HCT116 (cell line): ENCODE measurements at regions not wholly inside any gene's neighbourhood (a gene's known extent, or its start where the extent isn't known, plus 50 kb on each side); places are given as distances from the start of the nearest gene placed in this dataset.

Experiments used
- ATAC-seq: fragments of 200-7000 bp; cut with Tn5 transposase; 2 replicates; pipeline ENCODE4 v1.9.1; 2020; ENCODE audit warnings: mild to moderate bottlenecking, moderate library complexity
- BruUV-seq: library from RNA; stranded (reverse); fragments of 400-500 nt; replicated peaks from 2 replicates; lab custom pipeline; 2021; lab: Mats Ljungman, UMichigan
- CTCF ChIA-PET: fragments of 300-600 bp; sonication (Branson Sonifier 250); formaldehyde crosslinking; loops from one replicate; lab custom pipeline; 2021; ENCODE audit warnings: antibody characterized with exemption; lab: Charles Lee
- POLR2A ChIA-PET: fragments of 300-600, 350-600 bp; sonication (Branson Sonifier 250); formaldehyde crosslinking; loops from one replicate; lab custom pipeline; 2021; ENCODE audit warnings: antibody characterized with exemption; lab: Charles Lee
- RAD21 ChIA-PET, 2 experiments: fragments of 300-600 bp; sonication (Branson Sonifier 250); formaldehyde crosslinking; loops; one replicate each; lab custom pipeline; 2023; ENCODE audit warnings: low total read pairs in 2 of 2; ENCODE audit not compliant: uncharacterized antibody in 2 of 2, unreplicated experiment in 2 of 2, low non-redundant PET in 1 of 2; lab: Charles Lee
- DNase-seq: peaks from one replicate; pipeline ENCODE4 v3.0.0-alpha.2; 2010; ENCODE audit warnings: low read depth, low spot score
- H2AFZ ChIP-seq: fragments of 200-600 bp; shearing (Covaris generic), sonication (generic); 2 replicates; pipeline ENCODE4 v1.6.1; 2017; ENCODE audit warnings: low read depth, mixed run types, mixed read lengths, antibody characterized with exemption, low read length; ENCODE audit not compliant: poor library complexity, severe bottlenecking
- H3K27ac ChIP-seq: 2 replicates; pipeline ENCODE4 v1.5.1; 2012; ENCODE audit warnings: low read depth, low read length
- H3K27me3 ChIP-seq: fragments of 200-600 bp; sonication (generic); 2 replicates; pipeline ENCODE4 v1.6.1; 2016; ENCODE audit warnings: mixed run types, low read length, mixed read lengths; ENCODE audit not compliant: insufficient read depth
- H3K36me3 ChIP-seq, 2 experiments: fragments of 200-500 bp in 1 of 2; fragments of 200-600 bp in 1 of 2; sonication (Bioruptor generic) in 1 of 2; sonication (generic) in 1 of 2; 2 replicates each; pipeline versions ENCODE4 v1.5.1 to v1.6.1; 2014 to 2016; ENCODE audit warnings: low read length in 2 of 2, inconsistent platforms in 1 of 2, mixed read lengths in 1 of 2, mixed run types in 1 of 2; ENCODE audit not compliant: insufficient read depth in 2 of 2, control insufficient read depth in 1 of 2
- H3K4me1 ChIP-seq, 2 experiments: fragments of 200-600 bp in 1 of 2; sonication (generic) in 1 of 2; 2 replicates each; pipeline versions ENCODE4 v1.5.1 to v1.6.1; 2012 to 2017; ENCODE audit warnings: low read length in 2 of 2, inconsistent platforms in 1 of 2, mild to moderate bottlenecking in 1 of 2, mixed read lengths in 1 of 2, mixed run types in 1 of 2, moderate library complexity in 1 of 2; ENCODE audit not compliant: insufficient read depth in 2 of 2, control insufficient read depth in 1 of 2
- H3K4me2 ChIP-seq: fragments of 200-600 bp; sonication (generic); 2 replicates; pipeline ENCODE4 v1.6.1; 2017; ENCODE audit warnings: mixed run types, low read length, mixed read lengths
- H3K4me3 ChIP-seq, 2 experiments: fragments of 200-600 bp in 1 of 2; sonication (generic) in 1 of 2; replicated peaks in 1 of 2; 2 replicates each; pipeline ENCODE4 v1.5.1; 2011 to 2016; ENCODE audit warnings: low read length in 2 of 2, control low read depth in 1 of 2, low read depth in 1 of 2, mild to moderate bottlenecking in 1 of 2, mixed read lengths in 1 of 2, mixed run types in 1 of 2
- H3K79me2 ChIP-seq: fragments of 200-600 bp; sonication (generic); 2 replicates; pipeline ENCODE4 v1.6.1; 2017; ENCODE audit warnings: mild to moderate bottlenecking, mixed run types, low read length, moderate library complexity, mixed read lengths; ENCODE audit not compliant: insufficient read depth
- H3K9ac ChIP-seq: fragments of 200-600 bp; sonication (generic); 2 replicates; pipeline ENCODE4 v1.6.1; 2016; ENCODE audit warnings: low read length, mixed read lengths
- H3K9me2 ChIP-seq: fragments of 200-600 bp; sonication (generic), shearing (Covaris generic); 2 replicates; pipeline ENCODE4 v1.6.1; 2017; ENCODE audit warnings: mixed run types, mild to moderate bottlenecking, moderate library complexity; ENCODE audit not compliant: insufficient read depth
- H3K9me3 ChIP-seq, 2 experiments: fragments of 200-500 bp in 1 of 2; fragments of 200-600 bp in 1 of 2; sonication (Bioruptor generic) in 1 of 2; sonication (generic) in 1 of 2; 2 replicates each; pipeline ENCODE4 v1.6.1; 2014 to 2017; ENCODE audit warnings: low read length in 2 of 2, mixed read lengths in 2 of 2, inconsistent platforms in 1 of 2, low read depth in 1 of 2, mild to moderate bottlenecking in 1 of 2, mixed run types in 1 of 2, moderate library complexity in 1 of 2; ENCODE audit not compliant: control insufficient read depth in 1 of 2, insufficient read depth in 1 of 2
- H4K20me1 ChIP-seq: fragments of 200-600 bp; sonication (generic), shearing (Covaris generic); 2 replicates; pipeline ENCODE4 v1.6.1; 2017; ENCODE audit warnings: mixed run types, mild to moderate bottlenecking, moderate library complexity; ENCODE audit not compliant: insufficient read depth
- CEBPB ChIP-seq: IDR thresholded peaks from 2 replicates; pipeline ENCODE4 v1.6.1; 2012; ENCODE audit warnings: low read depth
- ELF1 ChIP-seq: IDR thresholded peaks from 2 replicates; pipeline ENCODE4 v1.6.1; 2012; ENCODE audit warnings: low read depth, borderline replicate concordance
- FOSL1 ChIP-seq: IDR thresholded peaks from 2 replicates; pipeline ENCODE4 v1.6.1; 2012; ENCODE audit warnings: low read depth
- JUND ChIP-seq: IDR thresholded peaks from 2 replicates; pipeline ENCODE4 v1.6.1; 2012
- POLR2A ChIP-seq: IDR thresholded peaks from 2 replicates; pipeline ENCODE4 v1.7.0; 2011; ENCODE audit warnings: borderline replicate concordance; ENCODE audit not compliant: insufficient read depth, insufficient read length; ENCODE audit errors: extremely low read depth
- SIN3A ChIP-seq: IDR thresholded peaks from 2 replicates; pipeline ENCODE4 v1.6.1; 2012; ENCODE audit warnings: low read depth
- SP1 ChIP-seq: IDR thresholded peaks from 2 replicates; pipeline ENCODE4 v1.6.1; 2012; ENCODE audit warnings: low read depth
- SRF ChIP-seq: IDR thresholded peaks from 2 replicates; pipeline ENCODE4 v1.6.1; 2012; ENCODE audit warnings: low read depth
- intact Hi-C: fragments of 100-400 bp; cut with micrococcal nuclease; formaldehyde crosslinking; loops from 2 replicates; pipeline ENCODE4 v1.10.0; 2022
- TF ChIP-seq, protein P1 (sequence below): IDR thresholded peaks from 2 replicates; pipeline ENCODE4 v1.6.1; 2012

DNA sequence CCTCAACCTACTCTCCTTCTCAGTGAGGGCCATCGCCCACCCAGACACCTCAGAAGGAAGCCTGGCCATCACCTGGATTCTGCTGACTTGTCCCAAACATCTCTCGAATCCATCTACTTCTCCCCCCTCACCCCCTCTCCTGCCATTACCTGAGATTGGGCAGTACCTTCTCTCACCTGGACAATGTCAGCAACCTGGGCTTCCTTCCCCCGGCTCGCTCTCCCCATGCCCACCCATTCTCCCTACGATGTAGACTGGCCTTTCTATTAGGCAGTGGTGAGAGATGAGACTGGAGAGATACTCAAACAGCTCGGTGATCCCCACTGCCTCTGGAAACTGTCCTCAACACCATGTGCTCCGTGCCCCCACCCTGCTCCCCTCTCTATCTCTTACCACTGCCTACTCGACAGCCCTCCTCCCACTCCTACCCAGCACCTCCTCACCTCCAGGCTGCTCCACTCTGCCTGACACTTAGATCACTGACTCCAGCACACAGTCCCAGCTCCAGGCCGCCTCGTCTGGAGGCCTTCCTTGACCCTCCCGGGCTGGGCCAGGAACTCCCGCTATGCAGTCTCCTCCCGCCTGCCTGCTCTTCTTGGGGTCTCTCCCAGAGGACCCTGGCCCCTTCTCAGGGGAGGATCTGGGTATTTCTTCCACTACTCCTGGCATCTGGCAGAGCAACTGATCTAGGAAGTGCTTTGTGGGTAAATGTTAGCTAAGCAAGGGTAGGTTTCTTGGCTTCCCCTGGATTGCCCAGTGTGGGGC is 235.8 kb upstream of the NLRP1 start:
- no peaks in the 10 kb centered on the region for H4K20me1 ChIP-seq
- ChIA-PET POLR2A (no interaction called here), CTCF (no interaction called here), RAD21 (interaction anchor here in 1 of 2 experiments (0.6 kb wide), 1 partner anchor 616 kb away, joined by 4 read pairs; no protein-coding TSS in a partner anchor)
- no peak overlapping the region for H2AFZ ChIP-seq
- H3K79me2 ChIP-seq, result no peaks in the 10 kb centered on the region
- peaks cover 12 to 35% of the 10 kb centered on the region in 2 experiments; a peak in 3 of 4 replicates for H3K4me1 ChIP-seq
- H3K4me2 ChIP-seq, result no peak overlapping the region
- ATAC-seq, result no peak
- no TSS peak for BruUV-seq
- no peaks in the 10 kb centered on the region for H3K9me2 ChIP-seq
- H3K27ac ChIP-seq, result no peak overlapping the region
- H3K9me3 ChIP-seq, result no peaks in the 10 kb centered on the region
- H3K4me3 ChIP-seq, result no peak overlapping the region
- TF ChIP-seq, protein P1, sequence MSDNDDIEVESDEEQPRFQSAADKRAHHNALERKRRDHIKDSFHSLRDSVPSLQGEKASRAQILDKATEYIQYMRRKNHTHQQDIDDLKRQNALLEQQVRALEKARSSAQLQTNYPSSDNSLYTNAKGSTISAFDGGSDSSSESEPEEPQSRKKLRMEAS, result no peak
- TF ChIP-seq FOSL1, result no peak
- TF ChIP-seq ELF1, result no peak
- TF ChIP-seq SRF, result no peak
- no peak for TF ChIP-seq POLR2A
- no peak for TF ChIP-seq CEBPB
- no peaks in the 10 kb centered on the region; the same call in 1 of the 2 replicates for H3K27me3 ChIP-seq
- no peak overlapping the region for H3K9ac ChIP-seq
- no peak for DNase-seq
- intact Hi-C loops, result no loop called here
- H3K36me3 ChIP-seq, result no peaks in the 10 kb centered on the region

DNA sequence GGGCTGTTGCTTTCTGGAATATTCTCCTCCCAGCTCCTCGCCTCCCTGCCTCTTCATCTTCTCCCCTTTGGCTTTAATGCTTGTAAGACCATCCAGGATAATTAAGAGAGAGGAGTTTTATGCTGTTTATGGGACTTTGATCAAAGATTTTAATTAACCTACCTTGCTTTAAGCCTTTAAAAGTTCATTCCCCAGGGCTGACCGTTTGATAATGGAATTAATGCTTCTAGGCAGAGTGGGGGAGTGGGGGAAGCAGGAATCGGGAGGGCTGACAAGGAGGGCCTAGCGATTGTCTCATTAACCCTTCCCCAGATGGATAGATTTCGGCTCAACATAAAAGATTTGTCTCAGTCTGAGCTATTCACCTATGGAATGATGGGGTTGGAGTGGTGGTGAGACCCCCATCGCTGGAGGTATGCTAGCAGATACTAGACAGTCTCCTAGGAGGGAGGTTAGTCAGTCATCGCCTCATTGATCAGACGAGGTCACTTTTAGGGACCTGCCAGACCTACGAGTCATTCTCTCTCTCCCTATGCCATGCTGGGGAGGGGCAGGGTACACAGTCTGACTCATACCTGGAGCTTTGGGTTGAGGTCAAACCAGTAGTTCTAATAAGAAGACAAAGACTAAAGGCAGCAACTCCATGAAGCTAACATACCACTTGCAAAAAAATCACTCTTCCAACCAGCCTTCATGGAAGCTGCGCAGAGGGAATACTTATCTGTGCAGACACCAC is 236.6 kb upstream of the NLRP1 start:
- Histone ChIP-seq H3K79me2 (no peaks in the 10 kb centered on the region), H3K4me1 (peaks cover 12 to 35% of the 10 kb centered on the region in 2 experiments; a peak in 3 of 4 replicates), H3K36me3 (no peaks in the 10 kb centered on the region), H3K9ac (no peak overlapping the region), H4K20me1 (no peaks in the 10 kb centered on the region), H3K27ac (peak overlapping the region; percentile 32; the same call in 1 of the 2 replicates), H2AFZ (no peak overlapping the region), H3K4me2 (peak overlapping the region; percentile 41), H3K4me3 (no peak overlapping the region), H3K27me3 (no peaks in the 10 kb centered on the region; the same call in 1 of the 2 replicates), H3K9me2 (no peaks in the 10 kb centered on the region), H3K9me3 (no peaks in the 10 kb centered on the region)
- TF ChIP-seq JUND (peak; percentile 38; the same call in 1 of the 2 replicates), SP1 (peak; percentile 28; the same call in 1 of the 2 replicates), CEBPB (no peak), FOSL1 (peak; percentile 58), SIN3A (no peak)
- ChIA-PET CTCF (interaction anchor here (1.4 kb wide), 1 partner anchor 248 kb away, joined by 4 read pairs; no protein-coding TSS in a partner anchor), RAD21 (interaction anchor here in 1 of 2 experiments (0.6 kb wide), 1 partner anchor 615 kb away, joined by 4 read pairs; no protein-coding TSS in a partner anchor), POLR2A (no interaction called here)
- DNase-seq (no peak), ATAC-seq (peak; percentile 63)
- no TSS peak for BruUV-seq
- intact Hi-C loops, result no loop called here
